KMS-11 (cell line): ENCODE measurements at regions not wholly inside any gene's neighbourhood (a gene's known extent, or its start where the extent isn't known, plus 50 kb on each side); places are given as distances from the start of the nearest gene placed in this dataset.

Source experiments
- H2AFZ ChIP-seq: fragments of 200-600 bp; sonication (generic); 2 replicates; pipeline ENCODE4 v1.6.1; 2016; ENCODE audit warnings: antibody characterized with exemption, mixed run types, low read depth
- H3K27ac ChIP-seq: fragments of 200-600 bp; sonication (generic); 2 replicates; pipeline ENCODE4 v1.6.1; 2016; ENCODE audit warnings: mild to moderate bottlenecking, mixed run types
- H3K27me3 ChIP-seq: fragments of 200-600 bp; sonication (generic); 2 replicates; pipeline ENCODE4 v1.6.1; 2017; ENCODE audit warnings: mild to moderate bottlenecking, low read depth, mixed run types, moderate library complexity; ENCODE audit not compliant: insufficient read depth
- H3K36me3 ChIP-seq: fragments of 200-600 bp; sonication (generic); 2 replicates; pipeline ENCODE4 v1.6.1; 2017; ENCODE audit warnings: mild to moderate bottlenecking, mixed run types; ENCODE audit not compliant: insufficient read depth
- H3K4me1 ChIP-seq: fragments of 200-600 bp; sonication (generic); 2 replicates; pipeline ENCODE4 v1.6.1; 2016; ENCODE audit warnings: mild to moderate bottlenecking, low read depth, mixed run types; ENCODE audit not compliant: poor library complexity, severe bottlenecking
- H3K4me2 ChIP-seq: fragments of 200-600 bp; sonication (generic); 2 replicates; pipeline ENCODE4 v1.7.0; 2016; ENCODE audit warnings: mild to moderate bottlenecking, mixed run types
- H3K4me3 ChIP-seq: fragments of 200-600 bp; sonication (generic); IDR thresholded peaks from 2 replicates; pipeline ENCODE4 v1.6.1; 2017; ENCODE audit warnings: low read depth, low read length, mixed read lengths; ENCODE audit not compliant: insufficient read depth
- H3K79me2 ChIP-seq: fragments of 200-600 bp; sonication (generic); 2 replicates; pipeline ENCODE4 v1.6.1; 2016; ENCODE audit warnings: low read depth, mixed run types; ENCODE audit not compliant: insufficient read depth
- H3K9ac ChIP-seq: fragments of 200-600 bp; sonication (generic); 2 replicates; pipeline ENCODE4 v1.6.1; 2016; ENCODE audit warnings: mild to moderate bottlenecking, mixed run types
- H4K20me1 ChIP-seq: fragments of 200-600 bp; sonication (generic); 2 replicates; pipeline ENCODE4 v1.6.1; 2016; ENCODE audit warnings: mild to moderate bottlenecking, mixed run types; ENCODE audit not compliant: insufficient read depth
- CTCF ChIP-seq: fragments of 200-600 bp; sonication (generic); conservative IDR thresholded peaks from 2 replicates; pipeline ENCODE4 v1.6.1; 2017; ENCODE audit warnings: low read depth, mild to moderate bottlenecking, antibody characterized with exemption, low read length, moderate library complexity, mixed read lengths

DNA sequence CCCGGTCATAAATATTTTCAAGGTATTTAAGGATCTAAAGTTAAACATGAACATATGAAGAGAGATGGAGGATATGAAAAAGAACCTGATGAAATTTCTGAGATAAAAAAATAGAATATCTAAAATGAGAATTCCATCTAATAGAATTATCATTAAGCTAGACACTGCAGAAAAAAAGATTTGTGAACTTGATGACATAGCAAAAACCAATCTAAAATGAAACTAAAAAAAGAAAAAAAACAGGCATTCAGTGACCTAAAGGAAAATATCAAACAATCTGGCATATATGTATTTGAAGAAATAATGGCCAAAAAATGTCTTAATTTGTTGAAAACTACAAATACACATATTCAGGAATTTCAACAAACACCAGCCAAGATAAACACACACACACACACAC is 81.6 kb upstream of the ZC3H12C start:
- Histone ChIP-seq H2AFZ (no peak overlapping the region), H3K4me3 (no peak overlapping the region), H4K20me1 (no peaks in the 10 kb centered on the region), H3K4me2 (no peak overlapping the region), H3K27me3 (no peaks in the 10 kb centered on the region), H3K79me2 (no peaks in the 10 kb centered on the region), H3K9ac (no peak overlapping the region), H3K36me3 (no peaks in the 10 kb centered on the region), H3K4me1 (no peaks in the 10 kb centered on the region), H3K27ac (no peak overlapping the region)
- TF ChIP-seq CTCF: no peak

DNA sequence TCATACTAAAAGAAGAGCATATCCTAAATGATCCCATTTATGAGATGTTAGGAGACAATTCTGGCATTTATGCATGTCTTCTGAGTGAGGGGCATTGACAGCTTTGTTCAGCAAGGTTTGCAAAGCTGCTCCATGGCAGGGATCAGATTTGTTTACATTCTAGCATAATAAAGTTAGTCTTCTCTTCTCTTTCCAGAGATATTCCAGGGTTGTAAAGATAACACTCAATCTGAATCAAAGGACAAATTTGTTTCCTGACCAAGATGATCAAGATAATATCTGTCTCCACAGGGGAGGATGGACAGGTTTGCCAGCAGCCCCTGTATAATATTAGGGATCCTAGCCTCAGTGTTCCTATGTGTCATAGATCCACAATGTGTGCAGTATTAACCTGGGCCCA is 77.5 kb upstream of the ZC3H12C start:
- Histone ChIP-seq H3K9ac (no peak overlapping the region), H3K27me3 (no peaks in the 10 kb centered on the region), H3K36me3 (no peaks in the 10 kb centered on the region), H3K4me1 (no peaks in the 10 kb centered on the region), H3K4me2 (no peak overlapping the region), H3K4me3 (no peak overlapping the region), H2AFZ (no peak overlapping the region), H3K79me2 (no peaks in the 10 kb centered on the region), H4K20me1 (no peaks in the 10 kb centered on the region), H3K27ac (no peak overlapping the region)
- TF ChIP-seq CTCF: no peak

DNA sequence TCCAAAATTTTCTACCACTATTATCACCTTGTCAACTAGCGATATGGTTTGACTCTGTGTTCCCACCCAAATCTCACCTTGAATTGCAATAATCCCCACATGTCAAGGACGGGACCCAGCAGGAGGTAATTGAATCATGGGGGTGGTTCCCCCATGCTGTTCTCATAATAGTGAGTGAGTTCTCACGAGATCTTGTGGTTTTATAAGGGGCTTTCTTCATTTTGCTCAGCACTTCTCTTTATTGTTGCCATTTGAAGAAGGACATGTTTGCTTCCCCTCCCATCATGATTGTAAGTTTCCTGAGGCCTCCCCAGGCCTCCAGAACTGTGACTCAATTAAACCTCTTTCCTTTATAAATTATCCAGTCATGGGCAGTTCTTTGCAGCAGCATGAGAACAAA is 73.5 kb upstream of the ZC3H12C start:
- no peak overlapping the region for H3K9ac ChIP-seq
- TF ChIP-seq CTCF: no peak

GRCh38 chr11:110022548-110022947 is 70.6 kb upstream of the ZC3H12C start:
- Histone ChIP-seq H3K27ac (no peak overlapping the region), H3K79me2 (no peaks in the 10 kb centered on the region), H3K36me3 (no peaks in the 10 kb centered on the region), H2AFZ (no peak overlapping the region), H3K4me1 (no peaks in the 10 kb centered on the region), H3K9ac (no peak overlapping the region), H3K27me3 (no peaks in the 10 kb centered on the region), H3K4me2 (no peak overlapping the region), H3K4me3 (no peak overlapping the region), H4K20me1 (no peaks in the 10 kb centered on the region)
- no peak for TF ChIP-seq CTCF

More for the DNA sequence above, 73.5 kb upstream of the ZC3H12C start:
- Histone ChIP-seq H3K4me1 (no peaks in the 10 kb centered on the region), H3K4me2 (no peak overlapping the region), H3K79me2 (no peaks in the 10 kb centered on the region), H4K20me1 (no peaks in the 10 kb centered on the region), H3K27me3 (no peaks in the 10 kb centered on the region), H3K27ac (no peak overlapping the region), H3K4me3 (no peak overlapping the region), H2AFZ (no peak overlapping the region), H3K36me3 (no peaks in the 10 kb centered on the region)

DNA sequence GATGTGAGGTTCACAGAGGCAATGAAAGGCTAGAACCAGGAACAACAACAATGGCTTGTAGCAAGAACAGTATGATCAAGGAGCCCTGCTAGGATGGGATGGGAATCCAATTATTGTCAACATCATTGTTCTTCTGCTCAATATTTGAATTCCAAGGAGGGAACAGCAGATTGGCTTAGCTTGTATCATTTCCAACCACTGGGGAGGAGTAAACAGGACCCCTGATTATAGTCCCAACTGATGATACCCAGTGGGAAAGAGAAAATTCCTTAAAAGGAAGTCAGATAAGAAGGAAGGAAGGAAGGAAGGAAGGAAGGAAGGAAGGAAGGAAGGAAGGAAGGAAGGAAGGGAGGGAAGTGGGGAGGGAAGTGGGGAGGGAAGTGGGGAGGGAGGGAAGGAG is 69.5 kb upstream of the ZC3H12C start:
- H3K27me3 ChIP-seq: no peaks in the 10 kb centered on the region
- TF ChIP-seq CTCF: no peak
- no peak overlapping the region for H3K4me3 ChIP-seq
- H3K79me2 ChIP-seq: no peaks in the 10 kb centered on the region
- no peak overlapping the region for H3K27ac ChIP-seq
- no peak overlapping the region for H3K9ac ChIP-seq
- no peaks in the 10 kb centered on the region for H3K36me3 ChIP-seq
- no peak overlapping the region for H2AFZ ChIP-seq
- no peaks in the 10 kb centered on the region for H4K20me1 ChIP-seq
- H3K4me1 ChIP-seq: no peaks in the 10 kb centered on the region
- H3K4me2 ChIP-seq: no peak overlapping the region
